HG02678 (cell line): ENCODE measurements at regions not wholly inside any gene's neighbourhood (a gene's known extent, or its start where the extent isn't known, plus 50 kb on each side); places are given as distances from the start of the nearest gene placed in this dataset.

Experiments
- ATAC-seq: cut with Tn5 transposase; IDR thresholded peaks from one replicate; pipeline ENCODE4 v1.9.1; 2021; ENCODE audit warnings: mild to moderate bottlenecking, moderate library complexity; ENCODE audit not compliant: unreplicated experiment

DNA sequence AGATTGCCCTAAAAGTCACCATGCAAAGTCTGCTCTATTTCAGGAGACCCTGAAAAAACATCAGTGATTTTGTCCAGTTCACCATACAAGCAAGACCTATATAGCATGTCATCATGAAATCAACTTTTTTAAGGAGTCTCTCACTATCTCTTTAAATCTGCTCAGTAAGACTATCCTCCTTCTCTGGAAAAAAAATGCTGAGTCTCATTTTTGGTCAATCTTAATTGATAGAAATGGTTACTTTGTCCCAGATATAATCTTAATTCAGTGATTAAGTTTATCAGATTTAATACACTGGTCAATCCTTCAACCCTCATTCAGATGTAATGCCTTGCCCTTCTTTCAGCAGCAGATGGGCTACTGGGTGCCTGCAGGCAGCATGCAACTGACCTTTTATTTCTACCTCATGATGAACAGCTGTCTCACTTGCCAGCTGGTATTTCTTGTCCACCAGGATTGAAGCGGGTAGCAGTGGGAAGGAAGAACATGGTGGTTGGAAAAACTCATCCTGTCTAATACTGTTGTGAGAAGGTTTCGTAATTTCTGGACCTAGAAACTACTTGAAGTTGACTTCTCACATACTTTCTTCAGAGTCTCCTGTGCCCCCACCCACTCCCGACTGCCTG is 375.3 kb downstream of the DNAH5 start:
- ATAC-seq, result no peak

DNA sequence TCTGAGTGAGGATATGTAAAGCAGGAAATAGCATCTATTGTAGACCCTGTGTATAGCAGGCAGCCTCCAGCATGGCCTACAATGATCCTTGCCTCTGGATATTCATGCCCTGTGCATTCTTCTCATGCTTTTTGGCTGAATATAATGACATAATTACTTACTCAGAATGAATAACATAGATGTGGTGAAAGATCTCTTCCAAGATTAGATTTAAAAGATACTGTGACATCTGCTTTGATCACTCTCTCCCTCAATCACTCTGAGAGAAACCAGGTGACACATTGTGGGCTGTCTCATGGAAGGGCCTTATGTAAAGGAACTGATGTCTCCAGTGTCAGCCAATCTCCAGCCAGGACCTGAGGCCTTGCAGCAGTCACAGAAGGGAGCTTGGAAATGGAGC is 376.7 kb downstream of the DNAH5 start:
- no peak for ATAC-seq

DNA sequence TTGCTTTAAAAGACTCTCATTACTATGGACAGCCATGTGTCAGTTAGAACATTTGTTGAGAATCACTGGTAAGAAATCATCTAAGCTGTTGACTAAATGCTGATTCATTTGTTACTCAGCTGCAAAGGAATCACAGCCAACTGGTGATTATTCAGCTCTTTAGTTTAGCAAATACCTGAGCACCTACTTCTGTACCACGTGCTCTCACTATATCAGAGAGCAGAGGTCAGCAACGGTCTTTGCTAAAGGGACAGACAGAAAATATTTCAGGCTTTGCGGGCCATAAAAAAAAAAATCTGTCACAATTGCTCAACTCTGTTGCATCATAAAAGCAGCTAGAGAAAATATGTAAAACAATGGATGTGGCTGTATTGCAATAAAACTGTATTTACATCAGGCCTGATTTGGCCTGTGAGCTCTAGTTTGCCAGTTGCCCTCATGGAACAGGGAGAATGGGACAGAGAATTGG is 377.6 kb downstream of the DNAH5 start:
- ATAC-seq, result no peak

DNA sequence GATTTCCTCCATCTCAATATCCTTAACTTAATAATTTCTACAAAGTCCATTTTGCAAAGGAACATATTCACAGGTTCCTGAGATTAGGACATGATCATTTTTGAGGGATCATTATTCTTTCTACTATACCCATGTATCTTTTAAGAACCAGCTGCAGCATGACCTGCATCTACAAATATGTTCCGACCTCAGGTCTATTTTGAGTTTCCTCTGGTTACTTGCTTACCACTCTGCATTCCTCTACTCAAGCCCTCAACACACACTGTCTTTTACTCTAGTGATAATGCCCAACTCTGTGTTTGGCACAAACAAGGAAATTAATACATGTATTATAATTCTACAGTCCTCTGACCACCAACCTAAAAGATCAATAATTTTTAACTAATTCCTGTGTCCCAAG is 386.1 kb downstream of the DNAH5 start:
- ATAC-seq, result no peak

DNA sequence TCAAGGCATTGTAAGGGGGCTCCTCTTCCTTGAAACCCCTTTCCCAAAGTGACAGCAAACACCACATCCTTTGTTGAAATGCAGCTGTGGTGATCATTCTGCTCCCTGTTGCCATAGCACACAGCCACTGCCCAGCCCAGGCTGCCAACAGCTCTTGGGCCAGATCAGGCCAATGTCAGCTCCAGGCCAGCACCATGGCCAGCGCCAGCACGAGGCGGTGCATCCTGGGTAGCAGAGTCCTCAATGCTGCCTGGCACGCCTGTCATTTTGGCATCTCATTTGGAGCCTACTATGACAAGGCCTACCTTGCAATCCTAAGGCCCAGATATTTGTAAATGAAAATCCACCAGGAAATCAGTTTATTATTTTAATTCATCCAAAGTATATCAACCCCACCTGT is 390.6 kb downstream of the DNAH5 start:
- no peak for ATAC-seq

DNA sequence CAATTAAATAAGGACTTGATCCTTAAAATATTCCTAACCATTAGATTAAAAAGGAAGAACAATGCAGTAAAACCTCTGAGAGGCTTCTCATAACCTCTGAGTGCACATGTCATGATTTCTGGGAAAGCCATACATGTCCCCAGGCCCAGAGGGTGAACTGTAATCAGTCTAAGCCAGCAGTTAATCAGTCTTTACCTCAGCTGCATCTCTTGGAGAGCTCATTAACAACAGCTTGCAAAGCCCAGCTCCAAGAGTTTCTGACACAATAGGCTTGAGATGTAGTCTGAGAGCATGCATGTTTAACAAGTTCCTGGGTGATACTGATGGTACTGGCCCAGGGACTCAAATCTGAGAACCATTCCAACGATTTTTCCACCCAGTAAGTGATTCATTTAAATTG is 392.1 kb downstream of the DNAH5 start:
- no peak for ATAC-seq

DNA sequence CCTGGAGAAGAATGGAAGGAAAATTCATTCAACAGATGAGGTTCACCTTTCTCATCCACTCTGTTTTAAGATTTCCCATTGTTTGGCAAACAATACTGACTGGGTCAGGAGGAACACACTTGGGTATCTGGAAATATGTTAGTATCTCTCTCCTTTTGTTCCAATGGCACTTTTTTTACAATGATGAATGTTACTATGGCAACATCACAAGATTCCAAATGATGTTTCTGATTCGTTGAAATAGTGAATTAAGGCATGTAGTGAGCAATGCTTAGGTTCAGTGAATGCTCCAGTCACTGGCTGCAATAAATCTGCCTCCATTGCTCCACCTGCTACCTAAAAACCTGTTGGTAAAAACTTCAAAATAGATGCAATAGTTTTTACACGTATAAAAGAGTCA is 392.8 kb downstream of the DNAH5 start:
- ATAC-seq, result no peak

DNA sequence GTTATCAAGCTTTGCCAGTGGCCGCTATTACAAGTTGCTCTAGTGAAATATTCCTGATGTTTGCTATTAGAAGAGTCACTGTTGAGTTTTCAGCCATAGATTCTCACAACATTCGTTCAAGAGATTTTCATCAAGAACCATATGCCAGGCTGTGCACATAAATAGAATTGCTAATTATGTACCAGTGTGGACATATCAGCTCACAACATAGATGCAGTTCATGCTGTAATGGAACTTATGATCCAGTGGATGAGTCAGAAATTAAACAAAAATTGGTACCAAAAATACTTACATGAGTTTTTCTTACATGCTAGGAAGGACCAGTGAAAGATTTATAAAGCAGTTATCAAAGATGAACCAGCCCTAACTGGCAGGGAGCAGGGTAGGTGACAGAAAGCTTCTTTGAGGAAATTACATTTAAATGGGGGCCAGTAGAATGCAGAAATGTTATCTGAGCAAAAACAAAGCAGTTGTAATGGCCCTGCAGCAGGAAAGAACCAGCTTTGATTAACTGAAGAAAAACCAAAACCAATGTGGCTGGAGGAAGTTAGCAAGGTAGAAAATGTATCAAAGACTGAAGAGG is 404.2 kb downstream of the DNAH5 start:
- ATAC-seq, result no peak

DNA sequence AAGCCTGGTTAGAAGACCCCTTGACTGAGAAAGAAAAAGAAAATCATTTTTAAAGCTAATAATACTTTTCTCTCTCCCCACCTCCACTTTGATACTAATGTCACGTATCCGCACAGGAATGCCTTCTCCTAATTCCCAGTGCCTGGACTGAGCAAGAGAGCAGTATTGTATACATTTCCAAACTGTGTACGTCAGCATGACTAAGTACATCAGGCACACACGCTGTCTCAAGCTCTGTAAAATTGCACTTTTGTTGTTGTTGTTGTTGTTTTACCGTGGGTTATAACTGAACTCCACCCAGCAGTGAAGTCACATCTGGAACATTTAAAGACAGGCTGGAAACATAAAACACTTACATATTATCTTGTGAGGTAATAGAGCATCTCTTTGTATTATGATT is 407.6 kb downstream of the DNAH5 start:
- no peak for ATAC-seq

DNA sequence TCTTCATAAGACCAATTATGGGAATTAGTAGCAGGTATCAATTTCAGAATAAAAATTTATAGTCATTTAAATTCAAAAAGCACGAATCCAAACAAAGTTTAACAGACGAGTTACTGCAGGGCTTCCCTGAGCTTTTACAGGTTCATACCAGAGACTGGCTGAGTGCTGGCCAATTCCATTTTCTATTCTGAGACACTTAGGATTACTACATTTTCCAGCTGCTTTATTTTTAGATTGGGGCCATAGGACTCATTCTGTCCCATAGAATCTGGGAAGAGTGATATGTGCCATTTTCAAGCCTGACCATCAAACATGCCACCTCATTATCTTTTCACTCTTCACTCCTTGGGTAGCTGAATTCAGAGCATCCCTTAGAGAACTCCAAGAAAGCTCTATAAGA is 410.7 kb downstream of the DNAH5 start:
- no peak for ATAC-seq

DNA sequence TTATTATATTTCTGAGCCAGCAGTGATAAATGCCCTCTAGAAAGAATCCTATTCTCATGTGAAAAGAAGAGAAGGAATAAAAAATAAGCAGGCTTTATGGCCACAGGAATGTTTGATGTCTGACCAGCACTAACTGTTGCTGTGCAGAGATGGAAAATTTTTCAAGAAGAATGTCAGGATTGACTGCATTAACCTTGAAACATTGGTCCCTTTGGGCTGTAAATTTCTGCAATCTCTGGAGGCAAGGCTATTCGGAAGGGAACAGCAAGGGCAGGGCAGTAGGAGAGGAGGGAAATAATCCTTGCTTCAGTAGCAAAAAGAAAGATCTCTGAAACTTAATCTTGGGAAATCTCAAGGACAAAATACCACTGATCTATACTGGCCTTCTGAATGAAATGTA is 415.2 kb downstream of the DNAH5 start:
- no peak for ATAC-seq

DNA sequence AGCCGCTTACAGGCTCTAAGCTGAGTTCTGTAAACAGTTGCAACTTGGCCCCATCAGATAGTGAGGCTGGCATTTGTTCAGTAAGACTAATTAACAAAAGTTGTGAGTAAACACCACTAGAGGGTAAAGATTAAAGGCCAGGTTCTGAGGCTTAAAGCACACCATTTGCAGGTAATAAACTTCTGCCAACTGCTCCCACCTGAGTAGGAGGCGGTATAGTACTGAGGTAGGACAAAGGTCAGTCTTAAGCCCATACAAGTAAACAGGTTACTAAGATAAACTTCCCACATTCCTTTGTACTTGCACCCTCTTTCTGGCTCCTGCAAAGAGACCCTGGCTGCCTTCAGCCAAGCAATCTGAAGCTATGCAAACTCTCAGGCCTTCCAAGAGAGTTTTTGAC is 419.6 kb downstream of the DNAH5 start:
- ATAC-seq, result no peak

DNA sequence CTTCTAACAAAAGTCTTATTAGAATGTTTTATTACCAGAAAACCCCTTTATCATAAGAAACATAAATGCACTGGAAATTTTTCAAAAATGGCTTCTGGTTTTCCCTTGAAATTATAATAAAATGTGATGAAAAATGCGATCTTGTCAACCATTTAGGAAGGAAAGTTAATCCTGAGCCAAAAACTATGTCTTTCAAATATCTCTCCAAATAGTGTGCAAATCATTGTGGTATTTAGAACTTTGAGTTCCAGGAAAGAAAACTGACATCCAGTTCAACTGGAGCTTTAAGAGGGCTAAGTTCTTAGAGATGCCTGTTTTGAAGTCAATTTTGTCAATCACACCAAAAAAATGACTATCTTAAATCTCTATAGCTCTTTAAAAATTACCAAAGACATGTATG is 425.4 kb downstream of the DNAH5 start:
- no peak for ATAC-seq

DNA sequence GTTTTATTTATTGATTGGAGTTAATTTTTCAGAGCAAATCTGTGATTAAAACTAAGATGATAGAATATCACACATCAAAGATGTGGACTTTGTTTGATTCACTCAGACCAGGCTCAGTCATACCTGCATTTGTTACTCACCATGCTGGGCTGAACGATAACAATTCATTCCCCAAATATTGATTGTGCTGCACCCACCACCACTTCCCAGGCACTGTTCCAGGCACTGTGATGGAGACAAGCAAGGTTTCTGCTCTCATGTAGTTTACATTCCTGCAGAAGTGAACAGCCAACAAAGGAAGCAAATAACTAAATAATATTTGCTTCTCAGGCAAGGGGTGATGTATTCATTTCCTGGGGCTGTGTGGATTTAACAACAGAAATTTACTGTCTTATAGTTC is 428.3 kb downstream of the DNAH5 start:
- ATAC-seq, result no peak

DNA sequence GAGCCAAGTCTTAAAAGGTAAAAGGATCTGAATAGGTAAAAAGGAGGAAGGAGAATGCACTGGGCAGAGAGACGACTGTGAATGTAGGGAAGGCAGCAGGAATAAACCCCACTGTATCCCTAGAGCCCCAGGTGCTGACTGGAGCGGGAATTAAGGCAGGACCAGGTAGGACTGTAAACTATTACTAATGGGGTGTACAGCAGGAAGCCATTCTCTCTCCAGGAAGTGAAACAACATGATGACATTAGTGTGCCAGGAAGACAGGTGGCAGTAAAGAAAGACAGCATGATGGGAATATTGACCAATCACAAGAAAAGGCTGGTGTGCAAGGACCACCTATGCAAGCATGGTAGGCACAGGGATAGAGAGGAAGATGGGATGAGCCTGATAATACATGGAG is 433.0 kb downstream of the DNAH5 start:
- ATAC-seq, result no peak

DNA sequence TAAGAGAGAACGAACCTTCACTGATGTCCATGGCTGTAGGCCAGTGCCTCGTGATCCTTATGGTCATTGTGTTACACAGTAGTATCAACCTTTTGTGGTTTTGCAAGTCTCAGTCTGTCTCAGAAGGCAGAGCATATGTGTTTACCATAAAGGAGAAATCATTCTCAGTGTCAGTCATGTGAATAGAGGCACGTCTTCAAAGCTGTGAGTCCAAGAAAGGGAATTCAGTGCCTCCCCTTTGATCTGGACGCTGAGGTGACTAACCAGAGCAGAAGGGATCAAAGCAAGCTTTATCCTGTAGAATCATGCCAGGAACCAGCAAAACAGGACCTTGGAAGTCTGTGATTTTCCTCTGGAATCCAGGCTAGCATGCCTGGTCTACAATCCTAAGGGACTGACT is 433.9 kb downstream of the DNAH5 start:
- no peak for ATAC-seq

DNA sequence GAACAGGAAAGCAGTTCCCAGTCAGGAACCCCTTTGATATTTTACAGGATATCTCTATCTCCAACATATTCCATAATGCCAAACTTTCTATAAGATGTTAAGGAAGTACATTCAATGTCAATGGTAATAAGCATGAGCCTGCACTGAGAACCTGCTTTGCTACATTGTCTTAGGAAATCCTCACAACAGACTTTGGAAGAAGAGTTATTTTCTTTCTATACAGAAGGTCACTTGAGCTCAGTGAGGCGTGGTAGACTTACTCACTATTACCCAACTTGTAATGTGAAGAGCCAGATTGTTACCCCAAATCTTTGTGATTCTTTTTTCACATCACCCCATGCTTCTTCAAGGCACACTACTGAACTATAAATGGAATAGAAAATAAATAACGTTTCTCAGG is 435.9 kb downstream of the DNAH5 start:
- no peak for ATAC-seq

DNA sequence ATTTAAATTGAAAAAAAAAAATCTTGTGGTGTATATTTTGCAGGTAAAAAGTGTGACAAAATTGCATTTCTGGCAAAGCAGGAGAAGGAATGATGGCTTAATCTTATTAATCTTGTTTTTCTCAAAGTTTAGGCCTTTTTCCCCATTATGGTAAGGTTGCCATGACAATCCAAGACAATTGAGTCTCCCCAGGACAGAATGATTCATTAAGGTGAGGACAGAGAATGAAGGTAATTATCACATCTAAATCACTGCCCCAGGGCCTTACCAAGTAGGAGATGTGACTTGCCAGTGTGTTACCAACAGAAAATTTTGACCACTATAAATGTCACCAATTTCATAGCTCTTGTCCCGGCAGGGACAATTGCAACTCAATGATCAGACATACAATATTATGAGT is 439.2 kb downstream of the DNAH5 start:
- no peak for ATAC-seq

DNA sequence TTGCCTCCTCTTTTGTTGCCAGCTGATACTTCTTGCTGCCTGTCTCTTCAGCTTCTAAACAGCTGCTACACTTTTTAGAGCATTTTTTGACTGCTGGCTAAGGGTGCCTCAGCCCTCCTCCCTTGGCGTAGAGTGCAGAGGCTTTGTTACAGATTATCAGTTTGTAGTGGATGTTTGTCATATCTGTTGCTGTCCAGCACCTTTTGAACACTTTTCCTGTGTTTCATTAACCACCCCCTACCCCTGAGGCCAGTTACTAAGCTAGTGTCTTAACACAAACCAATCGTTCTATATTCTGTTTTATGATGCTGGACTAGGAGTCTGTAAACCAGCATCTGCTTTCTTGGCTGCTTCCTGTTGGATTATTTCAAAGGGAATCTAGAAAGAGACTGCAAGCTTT is 441.5 kb downstream of the DNAH5 start:
- no peak for ATAC-seq

DNA sequence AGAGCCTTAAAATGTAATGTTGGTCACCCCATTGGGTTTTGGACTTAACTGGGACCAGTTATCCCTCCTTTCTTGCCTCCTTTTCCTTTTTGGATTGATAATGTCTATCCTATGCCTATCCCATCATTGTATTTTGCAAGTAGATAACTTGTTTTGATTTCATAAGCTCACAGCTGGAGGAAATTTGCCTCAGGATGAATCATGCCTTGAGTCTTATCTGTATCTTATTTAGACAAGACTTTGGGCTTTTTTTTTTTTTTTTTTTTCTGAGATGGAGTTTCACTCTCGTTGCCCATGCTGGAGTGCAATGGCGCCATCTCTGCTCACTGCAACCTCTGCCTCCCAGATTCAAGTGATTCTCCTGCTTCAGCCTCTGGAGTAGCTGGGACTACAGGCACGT is 443.3 kb downstream of the DNAH5 start:
- no peak for ATAC-seq

DNA sequence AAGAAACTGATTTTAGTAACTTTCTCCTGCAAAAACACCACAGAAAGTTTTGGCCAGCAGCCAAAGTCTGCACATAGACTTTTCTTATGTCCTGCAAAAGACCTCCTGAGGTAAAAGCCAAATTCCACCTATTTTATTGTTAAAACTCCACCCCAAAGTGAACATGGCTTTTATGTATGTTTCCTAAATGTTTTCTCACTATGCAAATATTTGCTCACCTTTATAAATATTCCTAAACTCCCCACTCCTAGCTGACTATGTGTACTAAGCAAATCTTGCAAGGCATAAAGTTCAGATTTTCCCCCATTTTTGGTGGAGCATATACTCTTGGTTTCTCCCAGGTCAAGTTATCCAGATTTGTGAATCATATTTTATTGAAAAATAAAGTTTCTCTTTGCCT is 446.2 kb downstream of the DNAH5 start:
- no peak for ATAC-seq

DNA sequence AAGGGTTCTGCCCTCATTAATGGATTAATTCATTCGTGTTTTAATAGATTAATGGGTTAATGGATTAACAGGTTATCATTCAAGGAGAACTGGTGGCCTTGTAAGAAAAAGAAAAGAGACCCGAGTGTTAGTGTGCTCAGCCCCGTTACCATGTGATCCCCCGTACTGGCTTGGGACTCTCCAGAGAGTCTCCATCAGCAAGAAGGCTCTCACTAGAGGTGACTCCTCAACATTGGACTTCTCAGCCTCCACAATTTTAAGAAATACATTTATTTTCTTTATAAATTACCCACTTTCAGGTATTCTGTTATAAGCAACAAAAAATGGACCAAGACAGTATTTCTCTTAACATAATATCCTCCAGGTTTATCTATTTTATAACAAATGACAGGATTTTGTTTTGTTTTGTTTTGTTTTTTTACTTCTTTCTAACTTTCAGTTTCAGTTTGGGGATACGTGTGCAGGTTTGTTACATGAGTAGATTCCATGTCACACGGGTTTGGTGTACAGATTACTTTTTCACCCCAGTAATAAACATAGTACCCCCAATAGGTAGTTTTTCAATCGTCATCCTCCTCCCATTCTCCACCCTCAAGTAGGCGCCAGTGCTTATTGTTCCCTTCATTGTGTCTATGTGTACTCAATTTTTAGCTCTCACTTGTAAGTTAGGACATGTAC is 456.1 kb downstream of the DNAH5 start:
- ATAC-seq, result no peak

DNA sequence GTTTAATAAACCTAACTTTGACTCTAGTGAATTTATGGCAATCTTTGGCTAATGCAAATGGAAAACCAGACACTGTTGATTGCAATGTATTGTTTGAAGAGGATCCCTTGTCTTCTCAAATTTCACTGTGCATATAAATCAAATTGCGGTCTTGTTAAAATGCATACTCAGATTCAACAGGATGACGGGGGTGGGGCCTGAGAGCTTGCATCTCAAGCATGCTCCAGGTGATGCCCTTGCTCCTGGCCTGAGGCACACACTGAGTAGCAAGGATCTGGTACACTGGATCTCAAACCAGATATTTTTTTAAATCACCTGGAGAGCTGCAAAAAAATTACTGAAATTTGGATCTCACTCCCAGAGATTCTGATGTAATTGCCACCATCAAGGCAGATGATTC is 463.7 kb downstream of the DNAH5 start:
- ATAC-seq, result no peak
